ENCODE measurements at regions not wholly inside any gene's neighbourhood (a gene's known extent, or its start where the extent isn't known, plus 50 kb on each side); places are given as distances from the start of the nearest gene placed in this dataset.
"Not testable (repeated sequence)": the region's sequence is repeated elsewhere in the genome, so short reads cannot be mapped to it uniquely, and the experiment has no call there.

GRCh38 chr2:239668042-239668441 lies 267.2 kb upstream of the HDAC4 start:
- DNase-seq = no peak

DNA sequence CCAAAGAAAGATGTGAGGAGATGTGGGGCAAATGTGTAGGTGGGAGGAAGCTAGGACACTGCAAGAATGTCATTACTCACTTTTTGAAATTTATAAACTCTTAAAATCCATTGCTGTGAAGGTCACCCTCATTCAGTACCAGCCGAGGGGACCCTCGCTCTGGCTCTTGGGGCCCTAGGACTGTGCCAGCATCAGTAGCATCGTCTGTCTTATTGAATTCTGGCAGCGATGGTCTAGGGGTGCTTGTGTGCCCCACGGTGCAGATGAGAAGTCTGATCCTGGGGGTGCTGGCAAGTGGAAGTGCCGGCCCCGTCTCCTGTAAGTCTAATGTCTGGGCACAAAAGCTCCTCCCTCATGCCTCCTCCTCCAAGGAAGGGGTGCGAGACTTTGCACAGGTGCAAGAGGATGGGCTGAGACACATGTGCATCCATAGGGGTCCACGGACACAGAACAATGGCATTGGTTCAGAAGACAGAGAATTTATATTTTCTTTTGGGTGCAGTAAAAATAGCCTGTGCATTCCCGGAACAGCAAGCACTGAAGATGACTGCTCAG lies 266.7 kb upstream of the HDAC4 start:
- DNase-seq = no peak

- DNase-seq = no peak
Observed at GRCh38 chr2:239666855-239667376, 266.1 kb upstream of the HDAC4 start.

DNA sequence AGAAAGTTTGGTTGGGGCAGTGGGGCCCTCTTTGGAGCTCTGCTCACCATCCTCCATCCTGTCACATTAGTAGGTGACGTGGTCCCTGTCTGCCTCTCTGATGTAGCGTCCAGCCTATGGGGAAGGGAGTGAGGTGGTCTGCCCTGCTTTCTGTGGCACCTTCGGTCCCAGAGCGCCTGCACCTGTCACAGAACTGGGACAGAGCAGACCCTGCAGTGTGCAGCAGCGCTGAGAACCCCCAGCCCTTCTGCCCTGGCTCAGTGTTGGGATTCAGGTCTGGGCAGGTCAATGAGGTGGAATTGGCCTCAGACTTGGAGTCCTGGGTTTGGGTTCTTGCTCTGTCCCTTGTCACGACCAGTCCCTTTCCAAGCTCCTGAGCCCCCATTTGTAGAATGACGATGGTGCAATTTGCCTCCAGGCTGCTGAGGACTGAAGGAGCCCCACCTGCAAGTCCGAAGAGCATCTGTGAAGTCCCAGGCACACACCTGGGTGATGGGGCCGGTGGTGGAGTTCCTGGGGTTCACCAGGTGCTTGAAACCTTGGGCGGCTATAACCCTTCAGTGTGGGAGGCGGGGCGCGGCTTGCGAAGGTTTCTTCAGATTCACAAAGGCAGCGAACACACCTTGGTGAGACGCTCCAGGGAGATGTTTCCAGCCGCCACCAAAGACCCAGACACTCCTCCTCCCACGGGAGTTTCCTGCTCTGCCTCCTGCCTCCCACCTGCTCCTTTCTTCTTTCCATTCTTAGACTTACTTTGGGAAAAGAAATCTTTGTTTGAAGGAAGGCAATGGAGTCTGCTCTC lies 265.4 kb upstream of the HDAC4 start:
- DNase-seq = no peak

DNA sequence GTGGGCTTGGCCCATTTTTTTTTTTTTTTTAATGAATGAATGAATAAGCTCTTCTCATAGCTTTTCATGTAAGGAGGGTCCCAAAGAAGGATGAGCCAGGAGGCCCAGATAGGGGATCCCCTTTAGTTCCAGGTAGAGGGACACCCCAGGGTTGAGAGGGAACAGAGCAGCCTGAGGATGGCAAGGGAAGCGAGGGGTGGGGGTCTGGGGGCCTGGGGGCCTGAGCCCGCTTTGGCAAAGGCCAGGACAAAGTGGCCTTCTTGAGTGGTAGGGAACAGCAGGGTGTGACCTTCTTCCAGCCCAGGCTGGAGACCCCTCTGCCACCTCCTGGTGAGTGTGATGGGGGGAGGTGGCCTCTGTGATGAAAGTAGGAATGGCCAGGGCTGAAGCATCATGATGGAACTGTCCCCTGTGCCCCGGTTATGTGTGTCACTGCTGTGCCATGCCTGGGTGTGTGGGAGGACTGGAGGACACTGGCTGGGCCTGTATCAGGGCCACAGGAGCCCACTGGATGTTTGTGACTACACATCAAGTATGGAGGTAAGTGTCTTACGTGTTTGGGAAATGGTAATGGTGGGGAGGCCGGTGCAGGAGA lies 263.5 kb upstream of the HDAC4 start:
- DNase-seq = no peak

GRCh38 chr2:239663364-239663924 lies 262.6 kb upstream of the HDAC4 start:
- DNase-seq = no peak

DNA sequence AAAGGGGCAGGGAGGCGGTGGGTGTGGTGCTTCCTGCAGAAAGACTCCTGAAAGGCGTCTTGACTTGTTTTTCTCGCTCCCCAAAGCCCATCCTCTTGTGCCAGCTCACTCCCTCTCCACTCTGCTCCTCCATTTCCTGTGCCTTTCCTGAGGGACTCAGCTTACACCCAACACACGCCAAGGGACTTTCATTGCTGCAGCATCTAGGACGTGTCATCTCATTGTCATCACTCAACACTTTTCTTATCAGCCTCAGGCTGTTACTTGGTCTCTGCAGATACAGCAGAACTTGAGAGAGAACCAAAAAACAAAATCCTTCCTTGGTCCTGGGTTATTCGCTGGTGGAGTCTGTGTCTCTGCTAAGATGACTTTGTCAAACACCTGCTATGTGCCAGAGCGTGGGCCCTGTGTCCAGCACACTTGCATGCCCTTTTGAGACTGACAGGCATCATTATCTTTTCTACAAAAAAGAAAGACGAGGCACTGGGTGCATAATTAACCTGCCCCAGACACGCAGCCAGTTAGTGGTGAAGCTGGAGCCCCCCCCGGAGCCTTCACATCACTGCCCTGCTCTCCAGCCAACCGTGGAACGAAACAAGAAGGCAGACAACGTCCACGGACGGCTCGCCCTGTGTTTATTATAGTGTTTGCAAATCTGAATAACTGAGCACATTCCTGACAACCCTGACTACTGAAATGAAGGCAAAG lies 261.7 kb upstream of the HDAC4 start:
- DNase-seq = no peak

- DNase-seq = no peak
Observed at GRCh38 chr2:239661334-239662312, 260.8 kb upstream of the HDAC4 start.

GRCh38 chr2:239660390-239661230 lies 259.8 kb upstream of the HDAC4 start:
- DNase-seq = no peak

- DNase-seq = no peak
Observed at GRCh38 chr2:239657992-239658391, 257.2 kb upstream of the HDAC4 start.

GRCh38 chr2:239657236-239657635 lies 256.4 kb upstream of the HDAC4 start:
- no peak for DNase-seq

DNA sequence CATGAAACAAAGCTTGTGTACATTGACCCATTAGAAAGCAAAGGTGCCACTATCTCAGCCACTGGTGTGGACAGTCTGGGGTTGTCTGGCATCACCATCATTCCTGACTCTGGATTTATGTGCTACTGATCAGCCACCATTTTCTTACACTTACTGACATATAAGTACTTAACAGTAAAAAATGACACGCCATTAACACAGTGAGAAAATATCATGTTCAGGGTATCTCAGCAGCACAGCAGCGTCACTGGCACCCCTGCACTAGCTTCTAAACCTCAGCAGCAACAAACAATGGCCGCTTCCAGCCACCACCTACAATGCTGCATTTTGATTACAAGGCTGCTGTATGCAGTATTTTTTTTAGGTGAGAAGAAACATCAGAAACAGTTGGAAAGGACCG lies 253.4 kb upstream of the HDAC4 start:
- DNase-seq = no peak

- DNase-seq = no peak
Observed at GRCh38 chr2:239651859-239652258, 251.0 kb upstream of the HDAC4 start.

DNA sequence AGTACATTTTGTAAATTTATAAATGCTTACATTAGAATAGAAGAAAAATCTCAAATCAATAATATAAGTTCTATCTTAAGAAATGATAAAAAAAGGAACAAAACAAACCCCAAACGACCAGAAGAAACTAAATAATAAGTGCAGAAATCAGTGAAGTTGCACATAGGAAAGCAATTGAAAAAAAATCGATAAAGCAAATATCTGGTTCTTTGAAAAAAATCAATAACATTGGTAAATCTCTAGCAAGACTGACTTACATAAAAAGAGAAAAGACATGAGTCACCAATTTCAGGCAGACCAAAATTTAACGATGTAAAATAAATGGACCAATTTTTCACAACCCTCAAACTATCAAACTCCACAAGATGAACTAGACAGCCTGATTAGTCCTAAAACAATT lies 249.9 kb upstream of the HDAC4 start:
- DNase-seq = no peak

GRCh38 chr2:239649309-239649708 lies 248.5 kb upstream of the HDAC4 start:
- no peak for DNase-seq

GRCh38 chr2:239648607-239649006 lies 247.8 kb upstream of the HDAC4 start:
- no peak for DNase-seq

- DNase-seq = no peak
Observed at GRCh38 chr2:239647052-239647819, 246.4 kb upstream of the HDAC4 start.

DNA sequence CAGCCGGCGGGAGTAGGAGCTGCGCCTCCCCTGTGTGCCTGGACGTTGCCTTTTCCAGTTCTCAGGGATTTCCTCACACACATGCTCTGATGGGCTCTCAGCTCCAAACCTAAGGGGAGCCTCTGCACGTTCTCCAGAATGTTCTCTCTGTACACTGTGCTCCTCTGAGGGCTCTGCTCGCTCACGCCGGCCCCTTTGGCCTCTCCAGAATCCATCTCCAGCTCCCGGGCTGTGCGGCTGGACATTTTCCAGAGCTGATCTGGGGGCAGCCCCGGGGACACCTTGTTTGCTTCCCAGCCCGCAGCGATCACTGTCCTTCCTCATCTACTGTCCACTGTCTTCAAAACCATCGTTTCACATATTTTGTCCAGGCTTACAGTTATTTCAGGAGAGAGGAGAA lies 245.4 kb upstream of the HDAC4 start:
- DNase-seq = no peak

DNA sequence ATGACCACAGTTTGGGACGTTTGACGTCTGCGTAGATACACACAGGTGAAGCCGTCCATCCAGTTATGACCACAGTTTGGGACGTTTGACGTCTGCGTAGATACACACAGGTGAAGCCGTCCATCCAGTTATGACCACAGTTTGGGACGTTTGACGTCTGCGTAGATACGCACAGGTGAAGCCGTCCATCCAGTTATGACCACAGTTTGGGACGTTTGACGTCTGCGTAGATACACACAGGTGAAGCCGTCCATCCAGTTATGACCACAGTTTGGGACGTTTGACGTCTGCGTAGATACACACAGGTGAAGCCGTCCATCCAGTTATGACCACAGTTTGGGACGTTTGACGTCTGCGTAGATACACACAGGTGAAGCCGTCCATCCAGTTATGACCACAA lies 243.8 kb upstream of the HDAC4 start:
- not testable (repeated sequence) for DNase-seq

DNA sequence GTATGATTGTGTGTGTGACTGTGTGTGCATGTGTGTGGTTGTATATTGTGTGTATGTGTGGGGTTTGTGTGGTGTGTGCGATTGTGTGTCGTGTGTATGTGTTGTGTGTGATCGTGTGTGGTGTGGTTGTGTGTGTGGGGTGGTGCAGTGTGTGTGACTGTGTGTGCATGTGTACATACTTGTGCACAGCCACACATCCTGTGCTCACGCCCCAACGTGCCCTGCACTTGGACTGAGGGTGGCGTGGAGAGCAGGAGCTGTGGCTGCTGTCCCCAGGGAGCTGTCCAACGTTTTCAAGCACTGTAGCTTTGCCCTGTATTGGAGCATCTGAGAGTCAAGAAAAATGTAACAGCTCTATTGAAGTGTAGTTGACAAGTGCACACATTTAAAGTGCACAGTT lies 243.2 kb upstream of the HDAC4 start:
- no peak for DNase-seq
